CD4-positive, alpha-beta T cell (primary cell): ENCODE measurements at regions not wholly inside any gene's neighbourhood (a gene's known extent, or its start where the extent isn't known, plus 50 kb on each side); places are given as distances from the start of the nearest gene placed in this dataset.

ENCODE experiments used
- ATAC-seq: fragments of 200-7000 bp; cut with Tn5 transposase; one replicate; pipeline ENCODE4 v1.10.0; 2022; ENCODE audit warnings: mild to moderate bottlenecking; ENCODE audit not compliant: poor library complexity
- CTCF ChIA-PET: fragments of 350-600 bp; sonication (Branson Sonifier 250); formaldehyde crosslinking; loops from one replicate; lab custom pipeline; 2021; ENCODE audit warnings: antibody characterized with exemption, inconsistent platforms; lab: Charles Lee
- POLR2A ChIA-PET: fragments of 350-600 bp; sonication (Branson Sonifier 250); formaldehyde crosslinking; loops from one replicate; lab custom pipeline; 2021; ENCODE audit warnings: antibody characterized with exemption, inconsistent platforms; lab: Charles Lee
- DNase-seq, 14 experiments: peaks; one replicate each; pipeline ENCODE4 v3.0.0-alpha.2; 2013 to 2020; ENCODE audit warnings: mixed read lengths in 2 of 14
- H3K27ac ChIP-seq, 2 donors: one replicate each; pipeline versions ENCODE4 v1.5.1 to v1.7.0; 2013; ENCODE audit warnings: low read length in 2 of 2, low read depth in 1 of 2, mild to moderate bottlenecking in 1 of 2
- H3K27me3 ChIP-seq, 2 experiments: 1 replicate in 1 of 2; 2 replicates in 1 of 2; pipeline versions ENCODE4 v1.6.1 to v1.7.0; 2013; ENCODE audit warnings: low read length in 2 of 2, control low read depth in 1 of 2, mild to moderate bottlenecking in 1 of 2, moderate library complexity in 1 of 2; ENCODE audit not compliant: insufficient read depth in 2 of 2, control insufficient read depth in 1 of 2
- H3K36me3 ChIP-seq: one replicate; pipeline ENCODE4 v1.6.1; 2013; ENCODE audit warnings: low read length, control low read depth; ENCODE audit not compliant: insufficient read depth
- H3K4me1 ChIP-seq: one replicate; pipeline ENCODE4 v1.6.1; 2013; ENCODE audit warnings: low read length, control low read depth; ENCODE audit not compliant: insufficient read depth
- H3K4me3 ChIP-seq: one replicate; pipeline ENCODE4 v1.5.1; 2013; ENCODE audit warnings: mild to moderate bottlenecking, low read length, moderate library complexity
- H3K9me3 ChIP-seq, 2 experiments: 1 replicate in 1 of 2; 2 replicates in 1 of 2; pipeline versions ENCODE4 v1.6.1 to v1.7.0; 2013; ENCODE audit warnings: low read length in 2 of 2, mild to moderate bottlenecking in 2 of 2, control low read depth in 1 of 2, moderate library complexity in 1 of 2; ENCODE audit not compliant: control insufficient read depth in 1 of 2, insufficient read depth in 1 of 2
- H3K27ac Mint-ChIP-seq: one replicate; pipeline ENCODE4 v1.8.0; 2020; ENCODE audit warnings: mixed read lengths
- H3K27me3 Mint-ChIP-seq: one replicate; pipeline ENCODE4 v1.8.0; 2021; ENCODE audit warnings: mixed read lengths
- H3K36me3 Mint-ChIP-seq: one replicate; pipeline ENCODE4 v1.8.0; 2021; ENCODE audit warnings: low read depth, mixed read lengths
- H3K4me1 Mint-ChIP-seq: one replicate; pipeline ENCODE4 v1.8.0; 2021; ENCODE audit warnings: low read depth, mixed read lengths
- H3K4me3 Mint-ChIP-seq: one replicate; pipeline ENCODE4 v1.8.0; 2020; ENCODE audit warnings: mild to moderate bottlenecking, mixed read lengths
- H3K9me3 Mint-ChIP-seq: one replicate; pipeline ENCODE4 v1.8.0; 2020; ENCODE audit warnings: mixed read lengths
- CTCF ChIP-seq: fragments of 200-600 bp; IDR thresholded peaks from one replicate; pipeline ENCODE4 v1.8.0; 2022; ENCODE audit warnings: antibody characterized with exemption, mild to moderate bottlenecking
- intact Hi-C, 2 experiments: fragments of 100-400 bp; cut with DNase I in 1 of 2; cut with micrococcal nuclease in 1 of 2; formaldehyde crosslinking; loops; one replicate each; pipeline versions ENCODE4 v1.15.1 to v1.9.0; 2023 to 2025; cut with DNase I, micrococcal nuclease

- DNase-seq, result no peak
- no peak overlapping the region for H3K4me3 Mint-ChIP-seq
- Histone ChIP-seq H3K4me1 (no peaks in the 10 kb centered on the region), H3K4me3 (no peak overlapping the region), H3K27me3 (no peaks in the 10 kb centered on the region), H3K27ac (no peak overlapping the region), H3K36me3 (no peaks in the 10 kb centered on the region), H3K9me3 (no peaks in the 10 kb centered on the region)
- CTCF ChIA-PET, result no interaction called here
- no peaks in the 10 kb centered on the region for H3K9me3 Mint-ChIP-seq
- no peaks in the 10 kb centered on the region for H3K36me3 Mint-ChIP-seq
- no peak for ATAC-seq
- TF ChIP-seq CTCF, result no peak
- H3K4me1 Mint-ChIP-seq, result no peaks in the 10 kb centered on the region
- intact Hi-C loops, result no loop called here
- H3K27me3 Mint-ChIP-seq, result no peaks in the 10 kb centered on the region
- no peak overlapping the region for H3K27ac Mint-ChIP-seq
- POLR2A ChIA-PET, result no interaction called here
These were observed 257.5 kb downstream of the PHF14 start for GRCh38 chr7:11231190-11231589.

- TF ChIP-seq CTCF, result no peak
- no peak for ATAC-seq
These were observed 258.8 kb downstream of the PHF14 start for GRCh38 chr7:11232462-11232861.

GRCh38 chr7:11233871-11234270, 260.2 kb downstream of the PHF14 start:
- Mint-ChIP-seq H3K9me3 (no peaks in the 10 kb centered on the region), H3K4me3 (no peak overlapping the region), H3K36me3 (no peaks in the 10 kb centered on the region), H3K27ac (no peak overlapping the region), H3K4me1 (no peaks in the 10 kb centered on the region), H3K27me3 (no peaks in the 10 kb centered on the region)
- ChIA-PET POLR2A (no interaction called here), CTCF (no interaction called here)
- H3K27me3 ChIP-seq, result no peaks in the 10 kb centered on the region
- DNase-seq, result no peak
- TF ChIP-seq CTCF, result no peak
- no peak overlapping the region for H3K27ac ChIP-seq
- no peak for ATAC-seq
- H3K36me3 ChIP-seq, result no peaks in the 10 kb centered on the region
- no peak overlapping the region for H3K4me3 ChIP-seq
- H3K4me1 ChIP-seq, result no peaks in the 10 kb centered on the region
- intact Hi-C loops, result no loop called here
- H3K9me3 ChIP-seq, result no peaks in the 10 kb centered on the region

More at GRCh38 chr7:11232462-11232861, 258.8 kb downstream of the PHF14 start:
- Histone ChIP-seq H3K27ac (no peak overlapping the region), H3K4me1 (no peaks in the 10 kb centered on the region), H3K27me3 (no peaks in the 10 kb centered on the region), H3K9me3 (no peaks in the 10 kb centered on the region), H3K4me3 (no peak overlapping the region), H3K36me3 (no peaks in the 10 kb centered on the region)
- Mint-ChIP-seq H3K4me1 (no peaks in the 10 kb centered on the region), H3K27ac (no peak overlapping the region), H3K27me3 (no peaks in the 10 kb centered on the region), H3K9me3 (no peaks in the 10 kb centered on the region), H3K4me3 (no peak overlapping the region), H3K36me3 (no peaks in the 10 kb centered on the region)
- no peak for DNase-seq
- ChIA-PET CTCF (no interaction called here), POLR2A (no interaction called here)
- intact Hi-C loops, result no loop called here
